ENCODE measurements at regions not wholly inside any gene's neighbourhood (a gene's known extent, or its start where the extent isn't known, plus 50 kb on each side); places are given as distances from the start of the nearest gene placed in this dataset.

DNA sequence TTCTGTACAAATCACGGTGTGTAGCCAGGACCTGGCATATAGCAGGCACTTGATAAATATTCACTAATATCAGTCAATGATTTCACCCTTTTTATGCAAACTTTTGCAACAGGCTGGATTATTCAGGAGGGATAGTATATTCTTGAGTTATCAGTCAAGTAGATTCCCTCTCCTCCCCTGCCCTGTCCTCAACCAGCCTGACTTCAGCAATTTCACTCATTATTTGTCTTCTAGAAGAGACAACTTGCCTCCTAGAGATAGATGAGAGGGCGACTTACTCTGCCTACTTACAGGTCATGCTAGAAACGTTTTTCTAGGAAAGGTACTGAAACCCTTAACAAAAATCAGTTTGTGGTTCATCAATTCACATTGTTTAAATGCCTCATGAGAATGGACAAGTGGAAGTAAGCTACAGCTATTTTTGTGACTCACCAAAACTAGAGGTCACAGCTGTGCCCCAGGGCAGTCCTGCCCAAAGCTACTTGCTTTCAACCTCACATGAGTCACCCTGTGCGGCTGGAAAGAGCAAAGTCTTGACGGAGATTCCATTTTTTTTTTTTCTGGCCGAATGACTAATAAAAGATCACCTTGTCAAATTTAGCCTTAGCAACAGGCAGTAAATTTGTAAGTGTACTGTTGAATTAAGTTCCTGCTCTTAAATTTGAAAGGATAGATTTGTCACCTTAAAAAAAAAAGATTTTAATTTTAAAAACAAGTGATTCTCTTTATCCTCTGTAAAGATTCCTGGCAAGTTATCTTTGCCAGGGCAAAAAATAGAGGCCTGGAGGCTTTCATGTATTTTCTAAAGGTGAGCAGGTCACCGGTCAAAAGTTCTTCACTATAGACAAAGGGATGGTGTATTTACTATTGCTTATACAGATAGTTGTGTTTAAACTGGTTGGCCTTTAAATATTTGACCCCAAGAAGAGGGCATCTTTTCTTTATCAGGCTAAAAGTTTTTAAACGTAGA lies 109.0 kb upstream of the SLC35G4 start:
- TF ChIP-seq, protein P1, sequence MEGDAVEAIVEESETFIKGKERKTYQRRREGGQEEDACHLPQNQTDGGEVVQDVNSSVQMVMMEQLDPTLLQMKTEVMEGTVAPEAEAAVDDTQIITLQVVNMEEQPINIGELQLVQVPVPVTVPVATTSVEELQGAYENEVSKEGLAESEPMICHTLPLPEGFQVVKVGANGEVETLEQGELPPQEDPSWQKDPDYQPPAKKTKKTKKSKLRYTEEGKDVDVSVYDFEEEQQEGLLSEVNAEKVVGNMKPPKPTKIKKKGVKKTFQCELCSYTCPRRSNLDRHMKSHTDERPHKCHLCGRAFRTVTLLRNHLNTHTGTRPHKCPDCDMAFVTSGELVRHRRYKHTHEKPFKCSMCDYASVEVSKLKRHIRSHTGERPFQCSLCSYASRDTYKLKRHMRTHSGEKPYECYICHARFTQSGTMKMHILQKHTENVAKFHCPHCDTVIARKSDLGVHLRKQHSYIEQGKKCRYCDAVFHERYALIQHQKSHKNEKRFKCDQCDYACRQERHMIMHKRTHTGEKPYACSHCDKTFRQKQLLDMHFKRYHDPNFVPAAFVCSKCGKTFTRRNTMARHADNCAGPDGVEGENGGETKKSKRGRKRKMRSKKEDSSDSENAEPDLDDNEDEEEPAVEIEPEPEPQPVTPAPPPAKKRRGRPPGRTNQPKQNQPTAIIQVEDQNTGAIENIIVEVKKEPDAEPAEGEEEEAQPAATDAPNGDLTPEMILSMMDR (IDR thresholded peaks at IDR 0.05; ENCODE audit: borderline replicate concordance, insufficient read depth, low read depth, low read length), result no peak
- no peak overlapping the region for H3K4me3 ChIP-seq (ENCODE audit: low read depth, low read length)

DNA sequence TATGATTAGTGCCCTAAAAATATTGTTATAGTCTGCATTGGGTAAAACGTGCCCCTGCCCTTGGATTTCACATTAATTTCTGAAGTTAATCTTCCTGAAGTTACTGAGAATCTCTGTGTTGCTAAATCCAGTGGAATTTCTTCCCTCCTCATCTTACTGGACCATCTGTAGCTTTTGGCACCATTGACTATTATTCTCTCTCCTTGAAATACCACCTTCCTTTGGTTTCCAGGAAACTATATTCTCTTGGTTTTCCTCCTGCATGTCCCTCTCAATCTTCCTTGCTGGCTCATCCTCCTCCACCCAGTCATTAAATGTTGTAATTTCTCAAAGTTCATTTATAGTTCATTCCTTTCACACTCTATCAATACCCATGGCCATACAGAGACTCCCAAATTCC lies 110.6 kb upstream of the SLC35G4 start:
- no peak overlapping the region for H3K4me3 ChIP-seq (ENCODE audit: low read depth, low read length)
- TF ChIP-seq, protein P1 (IDR thresholded peaks at IDR 0.05; ENCODE audit: borderline replicate concordance, insufficient read depth, low read depth, low read length), result no peak

DNA sequence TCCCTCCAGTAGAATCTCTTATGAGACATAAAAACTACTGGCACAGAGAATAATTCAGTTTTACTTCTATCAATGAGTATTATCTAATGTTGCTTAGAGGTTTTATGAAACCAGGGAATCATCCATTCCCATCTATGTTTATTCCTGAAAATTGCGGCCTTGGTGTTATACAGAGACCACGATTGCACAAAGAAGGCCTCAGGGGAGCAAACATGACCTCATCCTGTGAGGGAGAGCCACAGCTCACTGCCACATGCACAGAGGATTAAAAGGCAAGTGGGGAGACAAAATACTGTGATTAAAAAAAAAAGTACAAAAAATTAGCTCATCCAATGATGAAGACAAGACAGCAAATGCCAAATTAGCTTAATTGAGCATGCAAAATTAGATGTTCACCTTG lies 111.8 kb upstream of the SLC35G4 start:
- TF ChIP-seq, protein P1 (IDR thresholded peaks at IDR 0.05; ENCODE audit: borderline replicate concordance, insufficient read depth, low read depth, low read length), result no peak
- H3K4me3 ChIP-seq (ENCODE audit: low read depth, low read length), result no peak overlapping the region

DNA sequence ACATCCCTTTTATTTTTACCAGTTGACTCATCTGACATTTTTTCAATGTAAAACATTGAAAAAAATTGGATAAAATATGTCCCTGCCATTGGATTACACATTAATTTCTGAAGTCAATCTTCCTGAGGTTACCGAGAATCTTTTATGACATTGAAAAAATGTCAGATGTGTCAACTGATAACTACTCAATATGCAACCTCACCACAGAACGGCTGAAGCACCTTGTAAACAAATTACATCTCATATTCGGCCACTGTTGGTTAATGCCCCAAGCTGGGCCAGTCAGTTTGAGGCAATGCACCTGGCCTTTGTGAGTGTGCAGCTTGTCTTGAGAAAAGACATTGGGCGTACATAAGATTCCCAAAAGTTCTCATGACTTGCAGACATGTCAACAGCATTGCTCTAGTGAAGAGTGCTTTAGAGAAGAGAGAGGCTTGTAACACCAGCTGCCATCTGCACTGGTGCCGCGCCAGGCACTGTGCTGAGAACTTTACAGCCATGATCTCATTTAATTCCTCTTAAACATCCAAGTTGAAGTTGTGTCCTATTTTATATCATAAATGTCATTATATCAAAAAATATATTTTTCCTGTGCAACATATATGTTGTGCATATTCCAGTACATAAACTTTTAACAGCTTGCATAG lies 112.7 kb upstream of the SLC35G4 start:
- TF ChIP-seq, protein P1 (IDR thresholded peaks at IDR 0.05; ENCODE audit: borderline replicate concordance, insufficient read depth, low read depth, low read length), result no peak
- no peak overlapping the region for H3K4me3 ChIP-seq (ENCODE audit: low read depth, low read length)

DNA sequence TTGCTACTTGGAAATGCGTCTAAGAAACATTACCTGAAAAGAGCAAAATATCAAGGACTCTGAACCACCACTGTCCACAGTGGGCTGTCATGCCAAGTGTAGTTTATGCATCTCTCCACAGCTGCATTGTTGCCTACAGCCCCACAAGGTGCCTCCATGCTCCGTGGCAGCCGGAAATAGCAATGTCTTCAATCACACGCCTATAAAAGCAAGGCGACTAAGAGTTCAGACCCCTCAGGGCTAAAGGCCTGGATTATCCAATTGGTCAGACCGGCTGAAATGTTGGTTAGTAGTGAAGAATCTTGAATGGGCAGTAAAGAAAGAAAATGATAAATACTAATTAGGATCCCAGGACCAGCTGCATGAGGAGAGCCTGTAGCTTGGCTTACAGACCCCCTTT lies 114.0 kb upstream of the SLC35G4 start:
- TF ChIP-seq, protein P1 (IDR thresholded peaks at IDR 0.05; ENCODE audit: borderline replicate concordance, insufficient read depth, low read depth, low read length), result no peak
- H3K4me3 ChIP-seq (ENCODE audit: low read depth, low read length), result no peak overlapping the region

DNA sequence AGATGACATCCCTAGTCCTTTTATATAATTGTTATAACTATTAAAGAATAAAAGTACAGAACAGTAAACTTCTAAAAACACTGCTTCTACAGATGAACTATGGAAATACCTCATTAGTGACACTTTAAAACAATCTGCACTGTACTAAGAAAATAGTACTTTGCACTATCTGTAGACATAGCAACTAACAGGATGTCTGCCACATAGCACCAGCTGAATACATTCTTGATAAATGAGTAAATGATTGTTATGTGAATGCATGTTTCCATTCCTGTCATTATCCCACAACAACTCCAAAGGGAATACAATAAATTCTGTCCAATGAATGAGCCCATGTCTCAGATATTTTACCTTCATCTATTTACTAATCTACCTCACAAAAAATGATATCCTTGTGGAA lies 115.3 kb upstream of the SLC35G4 start:
- TF ChIP-seq, protein P1 (IDR thresholded peaks at IDR 0.05; ENCODE audit: borderline replicate concordance, insufficient read depth, low read depth, low read length), result no peak
- no peak overlapping the region for H3K4me3 ChIP-seq (ENCODE audit: low read depth, low read length)

Measured in GM12875 (cell line).